Loucy (cell line): ENCODE measurements at regions not wholly inside any gene's neighbourhood (a gene's known extent, or its start where the extent isn't known, plus 50 kb on each side); places are given as distances from the start of the nearest gene placed in this dataset.

Experiments used
- H2AFZ ChIP-seq: fragments of 200-600 bp; sonication (generic); 2 replicates; pipeline ENCODE4 v1.6.0; 2016; ENCODE audit warnings: antibody characterized with exemption, mild to moderate bottlenecking, low read length, moderate library complexity
- H3F3A ChIP-seq: fragments of 200-600 bp; 2 replicates; pipeline ENCODE4 v1.6.0; 2016; ENCODE audit warnings: antibody characterized with exemption, low read depth, mild to moderate bottlenecking
- H3K27me3 ChIP-seq: fragments of 200-600 bp; sonication (generic); 2 replicates; pipeline ENCODE4 v1.6.1; 2014; ENCODE audit warnings: low read length, mild to moderate bottlenecking; ENCODE audit not compliant: insufficient read depth, poor library complexity, severe bottlenecking
- H3K36me3 ChIP-seq: fragments of 200-600 bp; sonication (generic); 2 replicates; pipeline ENCODE4 v1.6.1; 2016; ENCODE audit warnings: low read length; ENCODE audit not compliant: insufficient read depth
- H3K4me1 ChIP-seq: fragments of 200-600 bp; sonication (generic); 2 replicates; pipeline ENCODE4 v1.5.1; 2014; ENCODE audit warnings: low read length, mild to moderate bottlenecking; ENCODE audit not compliant: insufficient read depth, poor library complexity, severe bottlenecking
- H3K4me2 ChIP-seq: fragments of 200-600 bp; sonication (generic); 2 replicates; pipeline ENCODE4 v1.6.0; 2014; ENCODE audit warnings: antibody characterized with exemption, low read length, low read depth, mild to moderate bottlenecking; ENCODE audit not compliant: poor library complexity, severe bottlenecking
- H3K4me3 ChIP-seq: fragments of 200-600 bp; sonication (generic); 2 replicates; pipeline ENCODE4 v1.5.1; 2014; ENCODE audit warnings: low read length, mild to moderate bottlenecking, mixed read lengths; ENCODE audit not compliant: poor library complexity, severe bottlenecking
- H3K79me2 ChIP-seq: fragments of 200-600 bp; sonication (generic); 2 replicates; pipeline ENCODE4 v1.6.1; 2014; ENCODE audit warnings: low read length; ENCODE audit not compliant: insufficient read depth
- H3K9ac ChIP-seq: fragments of 200-600 bp; sonication (generic); 2 replicates; pipeline ENCODE4 v1.6.0; 2014; ENCODE audit warnings: mild to moderate bottlenecking, low read depth, low read length, moderate library complexity; ENCODE audit not compliant: poor library complexity, severe bottlenecking
- H3K9me2 ChIP-seq: fragments of 200-600 bp; sonication (generic); replicated peaks from 2 replicates; pipeline ENCODE4 v1.6.1; 2016; ENCODE audit warnings: low read depth, low read length, mixed read lengths
- H3K9me3 ChIP-seq: fragments of 200-600 bp; sonication (generic); 2 replicates; pipeline ENCODE4 v1.6.1; 2014; ENCODE audit warnings: mild to moderate bottlenecking, antibody characterized with exemption, low read length, low read depth; ENCODE audit not compliant: insufficient read depth
- H4K20me1 ChIP-seq: fragments of 200-600 bp; sonication (generic); 2 replicates; pipeline ENCODE4 v1.6.0; 2014; ENCODE audit warnings: antibody characterized with exemption, low read length, mild to moderate bottlenecking; ENCODE audit not compliant: insufficient read depth, poor library complexity, severe bottlenecking
- CTCF ChIP-seq: fragments of 200-600 bp; sonication (generic); conservative IDR thresholded peaks from 2 replicates; pipeline ENCODE4 v1.5.1; 2014; ENCODE audit warnings: mild to moderate bottlenecking, antibody characterized with exemption, low read length
- EZH2phosphoT487 ChIP-seq: fragments of 200-600 bp; IDR thresholded peaks from 2 replicates; pipeline ENCODE4 v1.6.1; 2018; ENCODE audit warnings: antibody characterized with exemption, mild to moderate bottlenecking, moderate library complexity, borderline replicate concordance

DNA sequence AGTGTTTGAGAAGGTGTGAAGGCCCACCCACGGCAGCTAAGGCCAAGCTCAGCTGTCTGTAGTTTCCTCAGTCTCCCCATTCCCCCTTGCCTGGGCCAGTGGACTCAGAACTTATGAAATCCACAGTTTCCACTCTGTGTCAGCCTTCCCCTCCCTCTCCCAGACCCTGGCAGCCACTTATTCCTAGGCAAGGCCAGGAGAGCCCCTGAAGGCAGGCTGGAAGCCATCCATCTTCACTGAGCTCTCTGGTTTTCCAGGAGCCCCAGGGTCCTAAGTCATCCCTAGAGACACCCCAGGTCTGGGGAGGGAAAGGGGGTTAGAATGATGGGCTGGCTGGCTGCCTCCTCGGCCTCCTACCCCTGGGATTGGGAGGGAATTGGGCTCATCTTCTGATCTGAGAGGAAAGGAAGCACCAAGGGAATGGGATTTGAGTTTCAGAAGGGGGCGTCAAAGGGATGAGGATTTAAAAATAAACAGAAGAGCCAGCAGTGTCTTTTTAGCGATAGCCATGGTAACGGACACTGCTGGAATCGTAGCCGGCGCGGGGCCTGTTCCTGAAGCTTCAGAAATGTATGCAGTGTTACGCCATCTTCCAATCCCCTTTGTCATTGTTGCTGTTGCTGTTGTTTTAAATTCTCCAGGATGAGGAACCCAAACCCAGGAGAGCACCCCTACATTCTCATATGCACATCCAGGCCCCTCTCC, 561.1 kb upstream of the CADM1 start:
- Histone ChIP-seq H3K9me2 (no peaks in the 10 kb centered on the region), H4K20me1 (no peaks in the 10 kb centered on the region), H3K9ac (no peak overlapping the region), H3K4me3 (no peak overlapping the region), H3K36me3 (no peaks in the 10 kb centered on the region), H3K27me3 (no peaks in the 10 kb centered on the region), H3F3A (no peaks in the 10 kb centered on the region), H3K4me1 (no peaks in the 10 kb centered on the region), H3K79me2 (no peaks in the 10 kb centered on the region), H3K4me2 (no peak overlapping the region), H3K9me3 (no peaks in the 10 kb centered on the region), H2AFZ (no peak overlapping the region)
- TF ChIP-seq EZH2phosphoT487 (no peak), CTCF (no peak)

- H3K36me3 ChIP-seq: no peaks in the 10 kb centered on the region
These were observed 558.4 kb upstream of the CADM1 start for GRCh38 chr11:116062490-116063171.

DNA sequence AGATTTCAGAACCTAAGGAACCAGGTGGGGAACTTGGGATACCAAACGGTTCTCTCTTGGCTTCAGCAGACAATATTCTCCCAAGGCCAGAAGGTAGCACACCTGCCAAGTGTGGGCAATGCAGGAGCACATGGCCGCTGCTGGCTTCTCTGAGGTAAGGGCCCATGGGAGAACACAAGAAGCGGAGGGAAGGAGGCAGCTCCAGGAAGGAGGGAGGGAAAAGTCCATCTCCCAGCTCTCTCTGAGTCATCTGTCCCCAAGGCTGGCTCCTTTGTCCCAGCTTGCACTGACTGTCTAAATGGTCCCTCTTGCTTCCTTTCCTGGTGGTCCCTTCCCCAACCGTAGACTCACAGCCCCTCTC, 557.9 kb upstream of the CADM1 start:
- Histone ChIP-seq H3K4me1 (no peaks in the 10 kb centered on the region), H2AFZ (no peak overlapping the region), H3K36me3 (no peaks in the 10 kb centered on the region), H3K9ac (no peak overlapping the region), H3K4me3 (no peak overlapping the region), H3K4me2 (no peak overlapping the region), H3K79me2 (no peaks in the 10 kb centered on the region), H4K20me1 (no peaks in the 10 kb centered on the region), H3K9me3 (no peaks in the 10 kb centered on the region), H3K9me2 (no peaks in the 10 kb centered on the region), H3F3A (no peaks in the 10 kb centered on the region), H3K27me3 (no peaks in the 10 kb centered on the region)
- TF ChIP-seq CTCF: no peak
- no peak for TF ChIP-seq EZH2phosphoT487

More at GRCh38 chr11:116062490-116063171, 558.4 kb upstream of the CADM1 start:
- no peaks in the 10 kb centered on the region for H3K4me1 ChIP-seq
- H3K9ac ChIP-seq: no peak overlapping the region
- TF ChIP-seq EZH2phosphoT487 (no peak), CTCF (no peak)
- no peaks in the 10 kb centered on the region for H3K9me2 ChIP-seq
- no peaks in the 10 kb centered on the region for H3K27me3 ChIP-seq
- no peak overlapping the region for H2AFZ ChIP-seq
- no peaks in the 10 kb centered on the region for H3K9me3 ChIP-seq
- H3K4me3 ChIP-seq: no peak overlapping the region
- H4K20me1 ChIP-seq: no peaks in the 10 kb centered on the region
- H3F3A ChIP-seq: no peaks in the 10 kb centered on the region
- H3K4me2 ChIP-seq: no peak overlapping the region
- H3K79me2 ChIP-seq: no peaks in the 10 kb centered on the region
